Esophagus muscularis mucosa (tissue), 3 donors: ENCODE measurements at regions not wholly inside any gene's neighbourhood (a gene's known extent, or its start where the extent isn't known, plus 50 kb on each side); places are given as distances from the start of the nearest gene placed in this dataset.

Experiments used
- CTCF ChIP-seq, 3 experiments: fragments of 200-600 bp in 2 of 3; fragments of 450-650 bp in 1 of 3; sonication (generic) in 2 of 3; IDR thresholded peaks; one replicate each; pipeline ENCODE4 v1.5.1; 2017 to 2019; ENCODE audit warnings: antibody characterized with exemption in 3 of 3, mild to moderate bottlenecking in 2 of 3, moderate library complexity in 1 of 3
- POLR2A ChIP-seq: fragments of 450-650 bp; IDR thresholded peaks from one replicate; pipeline ENCODE4 v1.6.1; 2017; ENCODE audit warnings: antibody characterized with exemption, moderate library complexity, mild to moderate bottlenecking, low read depth
- POLR2AphosphoS5 ChIP-seq, 2 donors: sonication (generic); formaldehyde crosslinking; IDR thresholded peaks; one replicate each; pipeline ENCODE4 v1.6.1; 2017; ENCODE audit warnings: antibody characterized with exemption in 2 of 2

GRCh38 chr5:118606940-118607339, 381.4 kb downstream of the DTWD2 start:
- TF ChIP-seq CTCF (IDR thresholded peaks at IDR 0.05) (no peak), POLR2A (no peak), POLR2AphosphoS5 (IDR thresholded peaks at IDR 0.05) (no peak)
